SK-N-SH (cell line): ENCODE measurements at regions not wholly inside any gene's neighbourhood (a gene's known extent, or its start where the extent isn't known, plus 50 kb on each side); places are given as distances from the start of the nearest gene placed in this dataset.

Source experiments
- CTCF ChIA-PET: fragments of 300-600, 350-600 bp; formaldehyde crosslinking; extraction: SDS; loops from one replicate; lab custom pipeline; 2021; lab: Yijun Ruan, JAX
- POLR2A ChIA-PET: fragments of 350-600 bp; sonication (Branson Sonifier 250); formaldehyde crosslinking; extraction: SDS; loops from one replicate; lab custom pipeline; 2020; ENCODE audit warnings: antibody characterized with exemption, inconsistent platforms; lab: Yijun Ruan, JAX
- DNase-seq: peaks from one replicate; pipeline ENCODE4 v3.0.0; 2012
- H2AFZ ChIP-seq: fragments of 200-600 bp; sonication (generic); 2 replicates; pipeline ENCODE4 v1.8.1; 2016; ENCODE audit warnings: antibody characterized with exemption, mild to moderate bottlenecking, low read depth
- H3F3A ChIP-seq: fragments of 200-600 bp; sonication (generic); replicated peaks from 2 replicates; pipeline ENCODE3; 2016; ENCODE audit warnings: antibody characterized with exemption, mild to moderate bottlenecking; ENCODE audit not compliant: insufficient read depth
- H3K27ac ChIP-seq, 2 experiments: fragments of 200-500 bp in 1 of 2; fragments of 200-600 bp in 1 of 2; sonication (Bioruptor generic) in 1 of 2; sonication (generic), shearing (Covaris generic) in 1 of 2; 2 replicates each; pipeline versions ENCODE4 v1.5.1 to v1.6.1; 2014 to 2016; ENCODE audit warnings: low read depth in 2 of 2, inconsistent platforms in 1 of 2, low read length in 1 of 2, mild to moderate bottlenecking in 1 of 2, mixed read lengths in 1 of 2
- H3K27me3 ChIP-seq: fragments of 200-600 bp; sonication (generic), shearing (Covaris generic); 2 replicates; pipeline ENCODE4 v1.6.1; 2016; ENCODE audit warnings: mixed run types; ENCODE audit not compliant: insufficient read depth
- H3K36me3 ChIP-seq, 2 experiments: fragments of 200-500 bp in 1 of 2; fragments of 200-600 bp in 1 of 2; sonication (Bioruptor generic) in 1 of 2; sonication (generic) in 1 of 2; replicated peaks in 1 of 2; 2 replicates each; pipeline versions ENCODE3 to v1.5.1; 2014 to 2016; ENCODE audit warnings: low read length in 1 of 2, mild to moderate bottlenecking in 1 of 2; ENCODE audit not compliant: insufficient read depth in 2 of 2, control insufficient read depth in 1 of 2
- H3K4me1 ChIP-seq, 2 experiments: fragments of 200-500 bp in 1 of 2; fragments of 200-600 bp in 1 of 2; sonication (Bioruptor generic) in 1 of 2; sonication (generic), shearing (Covaris generic) in 1 of 2; 2 replicates each; pipeline versions ENCODE4 v1.5.1 to v1.6.1; 2014 to 2016; ENCODE audit warnings: low read depth in 1 of 2, low read length in 1 of 2, mixed run types in 1 of 2; ENCODE audit not compliant: insufficient read depth in 2 of 2, control insufficient read depth in 1 of 2
- H3K4me2 ChIP-seq: fragments of 200-600 bp; sonication (generic), shearing (Covaris generic); 2 replicates; pipeline ENCODE4 v1.6.1; 2017; ENCODE audit warnings: mixed run types
- H3K4me3 ChIP-seq, 2 experiments: fragments of 200-500 bp in 1 of 2; fragments of 200-600 bp in 1 of 2; sonication (Bioruptor generic) in 1 of 2; sonication (generic), shearing (Covaris generic) in 1 of 2; 2 replicates each; pipeline versions ENCODE4 v1.5.1 to v1.8.1; 2014 to 2016; ENCODE audit warnings: low read depth in 2 of 2, inconsistent platforms in 1 of 2, low read length in 1 of 2, mild to moderate bottlenecking in 1 of 2, mixed read lengths in 1 of 2, moderate library complexity in 1 of 2
- H3K79me2 ChIP-seq: fragments of 200-600 bp; sonication (generic); 2 replicates; pipeline ENCODE4 v1.8.1; 2017; ENCODE audit warnings: mild to moderate bottlenecking; ENCODE audit not compliant: insufficient read depth
- H3K9ac ChIP-seq: fragments of 200-600 bp; sonication (generic); 2 replicates; pipeline ENCODE4 v1.6.1; 2017; ENCODE audit warnings: mixed run types
- H3K9me2 ChIP-seq: fragments of 200-600 bp; sonication (generic); 2 replicates; pipeline ENCODE4 v1.6.1; 2017; ENCODE audit warnings: mixed run types
- H3K9me3 ChIP-seq: fragments of 200-600 bp; sonication (generic); 2 replicates; pipeline ENCODE4 v1.6.1; 2017; ENCODE audit warnings: mixed run types, mild to moderate bottlenecking, moderate library complexity
- H4K20me1 ChIP-seq: fragments of 200-600 bp; sonication (generic); 2 replicates; pipeline ENCODE4 v1.6.1; 2017; ENCODE audit warnings: mild to moderate bottlenecking, mixed run types; ENCODE audit not compliant: insufficient read depth
- CHD2 ChIP-seq: fragments of 150-350 bp; IDR thresholded peaks from 2 replicates; pipeline ENCODE4 v1.6.1; 2018; ENCODE audit warnings: low read length; ENCODE audit not compliant: partially characterized antibody
- ELF1 ChIP-seq: IDR thresholded peaks from 2 replicates; pipeline ENCODE4 v1.4.0; 2012
- GABPA ChIP-seq: IDR thresholded peaks from 2 replicates; pipeline ENCODE4 v1.4.0; 2012; ENCODE audit warnings: low read depth, mild to moderate bottlenecking
- IRF3 ChIP-seq: fragments of 150-350 bp; IDR thresholded peaks from 2 replicates; pipeline ENCODE4 v1.6.1; 2016; ENCODE audit warnings: mild to moderate bottlenecking, low read depth, low read length
- JUND ChIP-seq: IDR thresholded peaks from 2 replicates; pipeline ENCODE4 v1.4.0; 2012
- MAX ChIP-seq: IDR thresholded peaks from 2 replicates; pipeline ENCODE4 v1.4.0; 2012; ENCODE audit warnings: low read depth
- NFIC ChIP-seq: IDR thresholded peaks from 2 replicates; pipeline ENCODE4 v1.4.0; 2012; ENCODE audit warnings: borderline replicate concordance
- NRF1 ChIP-seq: IDR thresholded peaks from 2 replicates; pipeline ENCODE4 v1.6.1; 2012; ENCODE audit warnings: low read depth, mild to moderate bottlenecking, low read length
- POLR2AphosphoS5 ChIP-seq: IDR thresholded peaks from 2 replicates; pipeline ENCODE4 v1.6.1; 2012; ENCODE audit warnings: low read depth, low read length
- RAD21 ChIP-seq: IDR thresholded peaks from 2 replicates; pipeline ENCODE4 v1.6.1; 2012; ENCODE audit warnings: mild to moderate bottlenecking, low read length
- REST ChIP-seq: IDR thresholded peaks from 2 replicates; pipeline ENCODE4 v1.6.1; 2012; ENCODE audit warnings: mild to moderate bottlenecking, low read depth, low read length, moderate library complexity
- SIN3A ChIP-seq: IDR thresholded peaks from 2 replicates; pipeline ENCODE4 v1.6.1; 2012; ENCODE audit warnings: low read depth, mild to moderate bottlenecking, low read length, moderate library complexity, borderline replicate concordance
- YY1 ChIP-seq: IDR thresholded peaks from 2 replicates; pipeline ENCODE4 v1.4.0; 2012; ENCODE audit warnings: low read depth, mild to moderate bottlenecking
- WGBS: methylation state at CpG from one replicate; pipeline ENCODE4 v1.1.6; 2017; ENCODE audit warnings: low lambda C conversion rate; 5-methylcytosine and 5-hydroxymethylcytosine counted together

GRCh38 chr13:80140685-80141084 is 200.2 kb downstream of the SPRY2 start:
- Histone ChIP-seq H3K4me2 (peak overlapping the region; percentile 60), H3K4me1 (peaks cover 7 to 25% of the 10 kb centered on the region in 2 experiments), H3K9me3 (no peaks in the 10 kb centered on the region), H3K79me2 (no peaks in the 10 kb centered on the region), H3K9ac (no peak overlapping the region), H4K20me1 (no peaks in the 10 kb centered on the region), H3K27ac (peak overlapping the region; percentile 71 to 85), H3K4me3 (no peak overlapping the region), H3K27me3 (no peaks in the 10 kb centered on the region)
- POLR2A ChIA-PET, result no interaction called here
- DNase-seq, result no peak
- TF ChIP-seq GABPA (no peak), NRF1 (no peak), NFIC (no peak), MAX (no peak), REST (no peak), ELF1 (no peak), CHD2 (no peak), YY1 (no peak), RAD21 (no peak), SIN3A (no peak), POLR2AphosphoS5 (no peak), IRF3 (no peak), JUND (no peak)
- TF ChIP-seq, all 33 proteins: peak for 0
- CTCF ChIA-PET, result no interaction called here
- no peaks in the 10 kb centered on the region for H3K9me2 ChIP-seq
- peak overlapping the region; percentile 61; the same call in 1 of the 2 replicates for H2AFZ ChIP-seq
- H3K36me3 ChIP-seq, result no peaks in the 10 kb centered on the region
- WGBS, result 86% methylated on average over 4 of the region's 4 CpGs
- peaks cover 16% of the 10 kb centered on the region for H3F3A ChIP-seq

- H3K36me3 ChIP-seq, result no peaks in the 10 kb centered on the region
- H3F3A ChIP-seq, result peaks cover 16% of the 10 kb centered on the region
- H3K79me2 ChIP-seq, result no peaks in the 10 kb centered on the region
- H3K9ac ChIP-seq, result no peak overlapping the region
- CTCF ChIA-PET, result no interaction called here
- WGBS, result 94% methylated on average over 2 of the region's 2 CpGs
- no peaks in the 10 kb centered on the region for H4K20me1 ChIP-seq
- no peaks in the 10 kb centered on the region for H3K27me3 ChIP-seq
- H3K27ac ChIP-seq, result no peak overlapping the region; a peak in 1 of 4 replicates
- no peak overlapping the region for H3K4me2 ChIP-seq
- peaks cover 7 to 25% of the 10 kb centered on the region in 2 experiments for H3K4me1 ChIP-seq
- TF ChIP-seq JUND, result no peak
- TF ChIP-seq, all 33 proteins: peak for 0
- no peaks in the 10 kb centered on the region for H3K9me2 ChIP-seq
- no peaks in the 10 kb centered on the region for H3K9me3 ChIP-seq
- H3K4me3 ChIP-seq, result no peak overlapping the region
- POLR2A ChIA-PET, result no interaction called here
- no peak overlapping the region; the same call in 1 of the 2 replicates for H2AFZ ChIP-seq
- no peak for DNase-seq
These were observed 201.7 kb downstream of the SPRY2 start for GRCh38 chr13:80139196-80139595.
